ENCODE measurements at regions not wholly inside any gene's neighbourhood (a gene's known extent, or its start where the extent isn't known, plus 50 kb on each side); places are given as distances from the start of the nearest gene placed in this dataset.
A peak's percentile ranks its signal among the peaks of the same experiment; 100 is the strongest.

GRCh38 chr5:158320934-158321333 is 462.0 kb upstream of the CLINT1 start:
- ATAC-seq (ENCODE audit: insufficient read depth, low read depth) (no peak), DNase-seq (no peak)
- H3K4me1 ChIP-seq (ENCODE audit: insufficient read depth, low read length), result no peaks in the 10 kb centered on the region
- no peak overlapping the region for H3K4me2 ChIP-seq (ENCODE audit: insufficient read depth, low read length)
- no peaks in the 10 kb centered on the region for H3K27me3 ChIP-seq (ENCODE audit: insufficient read depth, low read length, poor library complexity)
- TF ChIP-seq EZH2 (IDR thresholded peaks at IDR 0.05; ENCODE audit: borderline replicate concordance, low read depth, low read length, severe bottlenecking), result no peak
- TF ChIP-seq, protein P1, sequence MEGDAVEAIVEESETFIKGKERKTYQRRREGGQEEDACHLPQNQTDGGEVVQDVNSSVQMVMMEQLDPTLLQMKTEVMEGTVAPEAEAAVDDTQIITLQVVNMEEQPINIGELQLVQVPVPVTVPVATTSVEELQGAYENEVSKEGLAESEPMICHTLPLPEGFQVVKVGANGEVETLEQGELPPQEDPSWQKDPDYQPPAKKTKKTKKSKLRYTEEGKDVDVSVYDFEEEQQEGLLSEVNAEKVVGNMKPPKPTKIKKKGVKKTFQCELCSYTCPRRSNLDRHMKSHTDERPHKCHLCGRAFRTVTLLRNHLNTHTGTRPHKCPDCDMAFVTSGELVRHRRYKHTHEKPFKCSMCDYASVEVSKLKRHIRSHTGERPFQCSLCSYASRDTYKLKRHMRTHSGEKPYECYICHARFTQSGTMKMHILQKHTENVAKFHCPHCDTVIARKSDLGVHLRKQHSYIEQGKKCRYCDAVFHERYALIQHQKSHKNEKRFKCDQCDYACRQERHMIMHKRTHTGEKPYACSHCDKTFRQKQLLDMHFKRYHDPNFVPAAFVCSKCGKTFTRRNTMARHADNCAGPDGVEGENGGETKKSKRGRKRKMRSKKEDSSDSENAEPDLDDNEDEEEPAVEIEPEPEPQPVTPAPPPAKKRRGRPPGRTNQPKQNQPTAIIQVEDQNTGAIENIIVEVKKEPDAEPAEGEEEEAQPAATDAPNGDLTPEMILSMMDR (IDR thresholded peaks at IDR 0.05; ENCODE audit: borderline replicate concordance, extremely low read depth, low read length, poor library complexity, severe bottlenecking), result no peak
- H3K79me2 ChIP-seq (ENCODE audit: insufficient read depth, low read length), result no peaks in the 10 kb centered on the region
- no peaks in the 10 kb centered on the region for H3K9me3 ChIP-seq (ENCODE audit: insufficient read depth, low read length, severe bottlenecking)
- no peak overlapping the region for H3K9ac ChIP-seq (ENCODE audit: low read depth, low read length)
- H4K20me1 ChIP-seq (ENCODE audit: insufficient read depth, low read length), result no peaks in the 10 kb centered on the region
- H3K36me3 ChIP-seq (ENCODE audit: insufficient read depth, low read length), result no peaks in the 10 kb centered on the region
- H3K27ac ChIP-seq (ENCODE audit: low read length), result no peak overlapping the region
- H3K4me3 ChIP-seq (ENCODE audit: low read depth in 1 of 2, low read length in 2 of 2), result no peak overlapping the region
- no peak overlapping the region for H2AFZ ChIP-seq (ENCODE audit: low read depth, low read length)

- Histone ChIP-seq H2AFZ (ENCODE audit: low read depth, low read length) (peak overlapping the region; percentile 28; the same call in 1 of the 2 replicates), H3K9ac (ENCODE audit: low read depth, low read length) (no peak overlapping the region), H3K36me3 (ENCODE audit: insufficient read depth, low read length) (no peaks in the 10 kb centered on the region), H4K20me1 (ENCODE audit: insufficient read depth, low read length) (no peaks in the 10 kb centered on the region), H3K9me3 (ENCODE audit: insufficient read depth, low read length, severe bottlenecking) (no peaks in the 10 kb centered on the region), H3K27me3 (ENCODE audit: insufficient read depth, low read length, poor library complexity) (no peaks in the 10 kb centered on the region), H3K79me2 (ENCODE audit: insufficient read depth, low read length) (no peaks in the 10 kb centered on the region), H3K4me2 (ENCODE audit: insufficient read depth, low read length) (no peak overlapping the region), H3K27ac (ENCODE audit: low read length) (0 out of 2 replicates have a peak overlapping the region, but pooled peaks have one; percentile 14), H3K4me3 (ENCODE audit: low read depth in 1 of 2, low read length in 2 of 2) (no peak overlapping the region), H3K4me1 (ENCODE audit: insufficient read depth, low read length) (no peaks in the 10 kb centered on the region)
- TF ChIP-seq EZH2 (IDR thresholded peaks at IDR 0.05; ENCODE audit: borderline replicate concordance, low read depth, low read length, severe bottlenecking), result no peak
- TF ChIP-seq, protein P1 (IDR thresholded peaks at IDR 0.05; ENCODE audit: borderline replicate concordance, extremely low read depth, low read length, poor library complexity, severe bottlenecking), result no peak
- no peak for ATAC-seq (ENCODE audit: insufficient read depth, low read depth)
- DNase-seq, result no peak
Observed at GRCh38 chr5:158320178-158320674, 461.3 kb upstream of the CLINT1 start.

- H3K4me2 ChIP-seq (ENCODE audit: insufficient read depth, low read length), result no peak overlapping the region
- H3K27ac ChIP-seq (ENCODE audit: low read length), result no peak overlapping the region
- no peaks in the 10 kb centered on the region for H3K27me3 ChIP-seq (ENCODE audit: insufficient read depth, low read length, poor library complexity)
- no peak overlapping the region for H3K9ac ChIP-seq (ENCODE audit: low read depth, low read length)
- no peaks in the 10 kb centered on the region for H3K79me2 ChIP-seq (ENCODE audit: insufficient read depth, low read length)
- H2AFZ ChIP-seq (ENCODE audit: low read depth, low read length), result no peak overlapping the region
- no peaks in the 10 kb centered on the region for H4K20me1 ChIP-seq (ENCODE audit: insufficient read depth, low read length)
- TF ChIP-seq, protein P1 (IDR thresholded peaks at IDR 0.05; ENCODE audit: borderline replicate concordance, extremely low read depth, low read length, poor library complexity, severe bottlenecking), result no peak
- TF ChIP-seq EZH2 (IDR thresholded peaks at IDR 0.05; ENCODE audit: borderline replicate concordance, low read depth, low read length, severe bottlenecking), result no peak
- no peaks in the 10 kb centered on the region for H3K36me3 ChIP-seq (ENCODE audit: insufficient read depth, low read length)
- no peak overlapping the region for H3K4me3 ChIP-seq (ENCODE audit: low read depth in 1 of 2, low read length in 2 of 2)
- no peaks in the 10 kb centered on the region for H3K4me1 ChIP-seq (ENCODE audit: insufficient read depth, low read length)
- no peaks in the 10 kb centered on the region for H3K9me3 ChIP-seq (ENCODE audit: insufficient read depth, low read length, severe bottlenecking)
- ATAC-seq (ENCODE audit: insufficient read depth, low read depth) (no peak), DNase-seq (no peak)
Observed at GRCh38 chr5:158317507-158317906, 458.6 kb upstream of the CLINT1 start.
